HG03469 (cell line): ENCODE measurements at regions not wholly inside any gene's neighbourhood (a gene's known extent, or its start where the extent isn't known, plus 50 kb on each side); places are given as distances from the start of the nearest gene placed in this dataset.

Experiments
- ATAC-seq: cut with Tn5 transposase; IDR thresholded peaks from one replicate; pipeline ENCODE4 v1.9.1; 2021; ENCODE audit warnings: mild to moderate bottlenecking, moderate library complexity, moderate number of reproducible peaks; ENCODE audit not compliant: unreplicated experiment

DNA sequence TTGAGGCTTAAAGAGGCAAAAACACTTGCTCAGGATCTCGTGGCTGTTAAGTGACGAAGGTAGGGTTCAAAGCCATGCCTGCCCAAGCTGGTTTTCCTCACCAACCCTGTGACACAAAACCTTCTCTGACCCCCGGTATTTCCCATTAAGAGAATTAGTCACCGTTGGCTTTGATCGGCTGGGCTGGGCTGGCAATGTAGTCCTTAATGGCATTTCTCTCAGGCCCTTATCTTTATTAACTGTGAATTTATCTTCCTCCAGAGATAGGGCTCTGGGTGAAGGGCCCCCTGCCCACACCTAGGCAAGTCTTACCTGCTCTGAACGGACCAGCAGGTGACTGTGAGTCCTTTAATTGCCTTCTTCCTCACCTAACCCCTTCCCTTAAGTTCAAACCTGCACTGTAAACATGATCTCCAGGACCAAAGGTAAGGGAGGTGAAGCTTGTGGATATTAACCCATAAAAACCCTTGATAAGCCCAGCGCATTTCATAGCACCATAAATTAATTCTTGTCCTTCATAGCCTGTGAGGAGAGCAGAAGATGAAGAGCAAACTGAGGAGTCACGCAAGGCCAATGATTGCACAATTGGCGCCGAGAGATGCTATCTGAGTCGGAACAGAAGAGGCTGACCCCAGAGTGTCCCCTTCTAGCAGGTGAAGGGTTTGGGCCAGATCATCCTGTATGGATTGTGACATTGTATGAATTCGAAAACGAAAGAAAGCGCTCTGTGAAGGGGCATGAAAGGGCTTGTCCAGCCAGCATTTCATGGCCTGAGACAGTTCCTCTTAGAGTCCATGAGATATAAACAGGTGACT lies 790.8 kb upstream of the TBX3 start:
- ATAC-seq, result no peak

- no peak for ATAC-seq
These were observed 789.4 kb upstream of the TBX3 start for GRCh38 chr12:115473257-115473956.

DNA sequence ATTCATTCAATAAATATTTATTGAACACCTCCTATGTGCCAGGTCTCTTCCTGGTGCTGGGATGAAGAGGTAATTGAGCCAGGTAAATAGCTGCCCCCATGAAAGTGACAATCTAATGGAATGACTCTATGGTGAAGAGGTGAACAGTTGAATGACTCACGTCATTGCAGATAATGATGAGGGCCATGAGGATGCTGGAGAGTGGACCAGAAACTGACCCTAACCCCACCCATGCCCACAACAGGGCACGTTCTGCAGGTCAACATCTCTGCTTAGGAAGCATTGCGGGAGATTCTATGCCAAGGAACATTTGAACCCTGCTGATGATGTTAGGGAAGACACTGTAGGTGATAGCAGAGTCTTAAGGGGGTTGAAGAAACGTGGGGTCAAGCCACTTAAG lies 788.9 kb upstream of the TBX3 start:
- ATAC-seq, result no peak

DNA sequence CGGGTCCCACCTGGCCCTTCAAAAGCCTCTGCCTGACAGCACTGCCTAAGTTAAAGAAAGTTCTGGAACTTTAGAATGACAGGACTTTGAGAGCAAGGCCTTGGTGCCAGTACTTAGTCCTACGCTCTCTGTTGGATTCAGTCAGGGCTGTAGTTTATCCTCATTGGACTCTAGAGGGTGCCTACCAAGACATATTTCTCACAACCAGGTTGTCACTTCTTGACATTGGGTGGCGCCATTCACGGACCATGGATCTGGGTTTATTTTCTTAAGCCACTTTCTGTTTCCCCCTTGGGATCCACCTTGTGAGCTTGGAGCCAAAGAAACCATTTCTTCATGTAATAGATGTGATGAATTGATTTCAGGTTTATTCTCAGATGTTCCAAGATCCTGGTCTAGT lies 787.0 kb upstream of the TBX3 start:
- no peak for ATAC-seq

GRCh38 chr12:115470526-115470925 lies 786.6 kb upstream of the TBX3 start:
- ATAC-seq, result no peak

DNA sequence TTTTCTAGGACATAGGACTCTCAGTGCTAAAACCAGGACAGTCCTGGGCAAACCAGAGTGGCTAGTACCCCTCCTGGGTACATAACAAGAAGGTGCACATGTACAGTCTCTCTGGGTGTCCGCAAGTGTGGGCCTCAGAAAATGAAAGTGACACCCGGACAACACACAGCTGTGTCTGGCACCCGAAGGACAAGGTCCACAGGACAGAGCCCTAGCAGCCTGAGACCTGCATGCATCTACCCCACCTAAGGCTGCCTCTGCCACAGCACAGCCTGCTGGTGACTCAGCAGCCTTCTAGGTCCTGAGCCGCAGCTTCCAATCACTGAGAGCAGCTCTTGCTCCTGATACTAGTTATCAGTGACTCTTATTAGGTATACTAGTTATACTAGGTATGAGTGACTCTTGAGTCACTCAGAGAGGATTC lies 784.1 kb upstream of the TBX3 start:
- no peak for ATAC-seq

DNA sequence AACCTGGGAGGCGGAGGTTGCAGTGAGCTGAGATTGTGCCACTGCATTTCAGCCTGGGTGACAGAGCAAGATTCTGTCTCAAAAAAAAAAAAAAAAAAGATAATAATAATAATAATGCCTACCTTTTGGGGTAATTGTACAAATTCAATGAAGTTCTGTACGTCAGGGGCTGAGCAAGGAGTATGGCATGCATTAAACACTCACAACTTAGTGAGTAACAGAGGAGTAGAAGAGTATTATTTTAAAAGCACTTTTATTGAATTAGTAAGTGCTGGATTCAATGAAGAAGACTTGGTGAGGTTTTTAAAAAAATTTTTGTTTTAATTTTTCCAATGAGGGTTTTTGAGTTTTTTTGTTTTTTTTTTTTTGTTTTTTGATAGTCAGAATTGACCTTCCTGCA lies 783.6 kb upstream of the TBX3 start:
- no peak for ATAC-seq

DNA sequence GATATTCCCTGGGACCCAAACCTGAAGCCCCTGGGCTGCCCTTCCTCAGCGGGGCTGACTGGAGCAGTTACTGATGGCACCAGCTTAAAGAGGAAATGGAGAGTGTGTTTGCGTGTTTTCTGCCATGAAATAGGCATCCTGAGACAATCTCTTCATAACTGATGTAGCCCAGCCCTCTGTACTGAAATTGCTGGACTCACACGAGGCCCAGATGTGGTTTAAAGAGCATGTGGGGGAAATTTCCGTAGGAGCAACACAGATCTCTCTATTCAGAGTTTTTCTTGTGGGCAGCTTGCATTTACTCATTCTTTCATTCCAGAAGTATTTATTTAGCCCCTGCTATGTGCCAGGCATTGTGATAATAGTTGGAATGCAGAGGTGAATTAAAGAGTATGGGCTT lies 782.1 kb upstream of the TBX3 start:
- no peak for ATAC-seq

- ATAC-seq, result no peak
These were observed 780.7 kb upstream of the TBX3 start for GRCh38 chr12:115464661-115465060.

DNA sequence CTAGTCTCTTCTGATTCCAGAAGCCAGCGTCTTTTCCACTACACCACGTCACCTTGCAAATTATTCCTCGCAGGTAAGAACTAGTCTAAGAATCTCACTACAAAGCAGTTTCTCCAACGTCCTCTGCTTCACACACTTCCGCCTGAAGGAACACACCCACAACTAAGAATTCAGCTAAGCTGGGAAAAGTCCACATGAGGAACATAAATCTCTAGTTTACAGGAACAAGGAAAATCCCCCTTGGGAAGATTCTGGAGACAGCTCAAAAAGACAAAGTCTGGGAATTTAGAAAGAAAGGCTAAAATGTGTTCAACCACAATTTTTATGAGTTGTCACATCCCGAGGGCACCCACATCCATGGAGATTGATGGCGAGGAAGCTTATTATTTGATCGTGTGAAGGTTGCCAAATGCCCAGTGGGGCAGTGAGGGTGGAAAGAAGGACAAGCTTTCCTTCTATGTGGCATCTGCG lies 780.2 kb upstream of the TBX3 start:
- ATAC-seq, result no peak

DNA sequence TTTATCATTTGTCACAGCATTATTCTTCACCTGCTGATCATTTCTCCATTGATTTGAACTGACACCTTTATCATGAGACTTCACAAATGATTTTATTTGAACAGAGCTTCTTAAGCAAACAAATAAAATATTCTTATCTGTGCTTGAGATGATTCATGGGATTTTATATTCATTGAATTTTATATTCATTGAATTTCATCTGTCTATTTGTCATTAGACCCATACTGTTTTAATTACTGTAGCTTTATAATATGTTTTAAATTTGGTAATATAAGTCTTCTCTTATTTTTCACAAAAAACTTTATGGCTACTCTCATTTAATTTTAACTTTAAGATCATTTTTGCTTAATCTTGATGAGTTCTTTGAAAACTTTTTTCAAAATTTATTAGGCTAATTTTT lies 777.4 kb upstream of the TBX3 start:
- no peak for ATAC-seq

DNA sequence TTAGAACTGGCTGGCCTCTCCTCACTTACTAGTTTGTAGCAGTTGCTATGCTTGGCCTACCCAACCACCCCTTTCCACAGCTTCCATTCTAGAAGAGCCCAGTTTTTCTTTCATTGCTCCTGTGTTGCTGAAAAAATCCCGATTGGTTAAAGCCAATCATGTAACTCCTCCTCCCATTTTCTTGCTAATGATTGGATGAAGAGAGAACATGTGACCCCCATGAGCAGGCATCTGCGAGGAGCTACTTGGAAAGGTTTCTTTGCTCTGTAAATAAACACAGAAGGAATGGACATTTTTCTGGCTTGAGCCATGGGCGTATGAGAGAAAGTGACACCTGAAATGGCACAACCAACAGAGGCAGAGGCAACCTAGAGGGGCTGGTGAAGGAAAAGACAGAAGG lies 773.8 kb upstream of the TBX3 start:
- ATAC-seq, result no peak

GRCh38 chr12:115456946-115457689 lies 773.1 kb upstream of the TBX3 start:
- ATAC-seq, result no peak

- no peak for ATAC-seq
These were observed 771.3 kb upstream of the TBX3 start for GRCh38 chr12:115455268-115455681.

GRCh38 chr12:115452751-115453281 lies 768.8 kb upstream of the TBX3 start:
- no peak for ATAC-seq

- no peak for ATAC-seq
These were observed 768.1 kb upstream of the TBX3 start for GRCh38 chr12:115451780-115452736.

DNA sequence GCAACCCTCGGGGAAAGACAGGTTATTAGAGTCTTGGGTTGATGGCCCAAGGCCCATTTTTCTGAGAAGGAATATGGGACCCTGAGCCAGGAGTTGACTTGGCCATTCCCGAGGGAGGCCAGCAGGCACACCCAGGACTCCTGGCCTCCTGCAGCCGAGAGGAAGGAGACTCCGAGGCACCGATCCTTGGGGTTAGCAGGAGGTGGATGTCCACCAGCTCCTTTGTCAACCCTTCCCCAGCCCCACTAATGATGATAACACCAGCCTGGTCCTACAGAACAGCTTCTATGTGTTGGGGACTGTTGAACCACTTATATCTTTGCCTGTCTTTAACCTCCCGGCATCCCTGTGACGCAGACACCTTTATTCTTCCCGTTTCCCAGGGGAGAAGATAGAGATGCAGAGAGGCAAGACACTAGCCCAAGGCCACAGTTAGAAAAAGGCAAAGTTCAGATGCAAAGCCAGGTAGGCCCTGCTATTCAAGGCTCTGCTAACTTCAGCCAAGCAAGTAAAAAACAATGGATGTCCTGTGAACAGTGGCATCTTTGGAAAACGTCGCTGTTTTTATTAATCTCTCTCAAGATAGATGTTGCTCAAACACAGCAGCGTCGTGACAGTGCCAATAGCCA lies 767.3 kb upstream of the TBX3 start:
- no peak for ATAC-seq

DNA sequence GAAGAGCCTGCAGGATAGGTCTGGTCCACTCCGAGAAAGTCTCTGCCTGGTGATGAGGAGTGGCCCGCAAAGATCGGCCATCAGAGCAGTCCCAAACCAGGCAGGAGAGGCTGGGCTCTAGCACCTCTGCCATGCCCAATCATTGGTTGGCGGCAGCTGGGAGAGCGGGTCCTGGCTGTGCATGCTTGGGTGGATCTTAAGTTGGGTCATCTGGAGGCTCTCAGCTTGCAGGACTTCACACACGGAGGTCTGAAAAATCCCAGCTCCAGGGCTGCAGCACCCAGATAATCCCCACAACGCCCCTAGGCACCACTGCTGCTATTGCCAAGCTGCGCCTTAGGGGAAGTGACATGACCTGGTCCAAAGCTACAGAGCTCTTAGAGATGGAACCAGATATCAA lies 766.7 kb upstream of the TBX3 start:
- ATAC-seq, result no peak

DNA sequence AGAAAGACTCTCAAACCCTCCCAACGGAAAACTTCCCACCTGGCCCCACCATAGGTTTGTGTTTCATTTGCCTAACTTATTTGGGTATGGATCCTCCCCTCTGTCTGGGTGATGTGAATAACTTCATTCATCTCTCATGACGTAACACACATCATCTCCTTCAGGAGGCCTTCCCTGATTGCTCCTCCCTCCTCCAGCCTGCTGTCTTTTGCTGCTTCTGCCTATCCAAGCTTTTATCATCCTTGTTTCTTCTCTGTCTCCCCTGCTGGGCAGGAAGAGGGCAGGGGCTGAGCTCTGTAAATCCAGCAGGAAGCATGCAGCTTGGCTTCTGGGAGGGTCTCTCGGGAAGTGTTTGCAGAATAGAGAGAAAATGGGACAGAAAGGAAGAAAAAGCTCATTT lies 766.0 kb upstream of the TBX3 start:
- ATAC-seq, result no peak

GRCh38 chr12:115449526-115449925 lies 765.6 kb upstream of the TBX3 start:
- ATAC-seq, result no peak
